Choroid plexus epithelial cell (primary cell): ENCODE measurements at regions not wholly inside any gene's neighbourhood (a gene's known extent, or its start where the extent isn't known, plus 50 kb on each side); places are given as distances from the start of the nearest gene placed in this dataset.
A peak's percentile ranks its signal among the peaks of the same experiment; 100 is the strongest.

Source experiments
- DNase-seq: peaks from one replicate; pipeline ENCODE4 v3.0.0-alpha.2; 2010; ENCODE audit warnings: low read depth
- H3K4me3 ChIP-seq: 2 replicates; pipeline ENCODE4 v1.5.1; 2011; ENCODE audit warnings: low read depth, mild to moderate bottlenecking, control low read depth, low read length, moderate library complexity
- TF ChIP-seq, protein P1 (sequence below): conservative IDR thresholded peaks from 2 replicates; pipeline ENCODE4 v1.5.1; 2011; ENCODE audit warnings: low read depth, mild to moderate bottlenecking, control low read depth, inconsistent platforms, low read length, moderate library complexity

DNA sequence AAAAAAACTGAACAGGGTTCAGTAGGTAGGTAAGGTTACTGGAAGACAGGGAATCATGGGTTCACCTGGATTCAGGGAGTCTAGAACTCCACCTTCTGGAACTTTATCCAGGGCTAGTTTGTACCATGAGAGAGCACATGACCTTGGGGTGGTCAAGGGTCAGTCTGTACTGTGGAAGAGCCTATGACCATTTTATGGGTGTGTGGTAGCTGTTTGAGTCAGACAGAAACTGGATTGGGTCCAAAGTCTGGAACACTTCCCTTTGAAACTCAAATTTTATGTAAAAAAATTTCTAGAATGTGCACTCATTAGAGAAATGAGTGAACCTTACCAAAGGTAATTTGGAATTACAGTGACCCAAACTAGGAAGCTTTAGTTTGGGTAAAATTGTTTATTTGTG is 486.0 kb upstream of the AGTR1 start:
- no peak overlapping the region for H3K4me3 ChIP-seq
- TF ChIP-seq, protein P1, sequence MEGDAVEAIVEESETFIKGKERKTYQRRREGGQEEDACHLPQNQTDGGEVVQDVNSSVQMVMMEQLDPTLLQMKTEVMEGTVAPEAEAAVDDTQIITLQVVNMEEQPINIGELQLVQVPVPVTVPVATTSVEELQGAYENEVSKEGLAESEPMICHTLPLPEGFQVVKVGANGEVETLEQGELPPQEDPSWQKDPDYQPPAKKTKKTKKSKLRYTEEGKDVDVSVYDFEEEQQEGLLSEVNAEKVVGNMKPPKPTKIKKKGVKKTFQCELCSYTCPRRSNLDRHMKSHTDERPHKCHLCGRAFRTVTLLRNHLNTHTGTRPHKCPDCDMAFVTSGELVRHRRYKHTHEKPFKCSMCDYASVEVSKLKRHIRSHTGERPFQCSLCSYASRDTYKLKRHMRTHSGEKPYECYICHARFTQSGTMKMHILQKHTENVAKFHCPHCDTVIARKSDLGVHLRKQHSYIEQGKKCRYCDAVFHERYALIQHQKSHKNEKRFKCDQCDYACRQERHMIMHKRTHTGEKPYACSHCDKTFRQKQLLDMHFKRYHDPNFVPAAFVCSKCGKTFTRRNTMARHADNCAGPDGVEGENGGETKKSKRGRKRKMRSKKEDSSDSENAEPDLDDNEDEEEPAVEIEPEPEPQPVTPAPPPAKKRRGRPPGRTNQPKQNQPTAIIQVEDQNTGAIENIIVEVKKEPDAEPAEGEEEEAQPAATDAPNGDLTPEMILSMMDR = no peak
- peak; percentile 80 for DNase-seq

DNA sequence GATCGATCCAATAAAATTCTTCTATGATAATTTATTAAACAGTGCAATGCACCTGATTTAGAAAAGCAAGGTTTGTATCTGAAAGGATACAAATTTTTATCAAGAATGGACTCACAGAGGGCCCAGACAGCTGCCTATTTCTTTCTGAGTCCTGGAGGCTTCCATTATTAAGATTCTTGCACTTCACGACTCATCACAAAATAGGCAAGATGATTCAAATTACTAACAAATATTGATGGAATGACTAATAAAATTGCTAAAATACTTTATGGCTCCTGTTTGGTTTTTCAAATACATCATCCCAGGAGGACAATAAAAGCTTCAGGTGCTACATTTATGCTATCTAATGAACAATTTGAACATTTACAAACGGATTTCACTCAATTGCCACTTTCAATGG is 483.0 kb upstream of the AGTR1 start:
- DNase-seq = no peak
- H3K4me3 ChIP-seq = no peak overlapping the region
- TF ChIP-seq, protein P1 = no peak

DNA sequence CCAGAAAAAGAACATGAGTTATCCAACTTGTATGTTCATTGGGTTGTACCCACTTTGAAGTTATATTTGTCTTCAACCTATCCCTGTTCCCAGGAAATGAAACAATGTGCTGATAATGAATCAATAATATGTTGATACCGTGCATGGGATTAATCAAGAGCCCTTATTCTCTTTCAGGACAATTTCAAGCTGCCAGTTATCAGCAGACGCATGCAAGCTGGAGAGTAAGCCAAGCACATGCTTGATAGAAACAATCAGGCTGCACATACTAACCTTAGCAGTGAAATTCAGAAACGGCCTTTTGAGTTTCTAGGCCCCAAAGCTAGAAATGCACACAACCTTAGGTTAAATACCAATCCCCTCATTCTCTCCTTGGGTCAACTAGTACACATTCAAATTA is 480.4 kb upstream of the AGTR1 start:
- no peak overlapping the region for H3K4me3 ChIP-seq
- TF ChIP-seq, protein P1 = no peak
- DNase-seq = no peak

DNA sequence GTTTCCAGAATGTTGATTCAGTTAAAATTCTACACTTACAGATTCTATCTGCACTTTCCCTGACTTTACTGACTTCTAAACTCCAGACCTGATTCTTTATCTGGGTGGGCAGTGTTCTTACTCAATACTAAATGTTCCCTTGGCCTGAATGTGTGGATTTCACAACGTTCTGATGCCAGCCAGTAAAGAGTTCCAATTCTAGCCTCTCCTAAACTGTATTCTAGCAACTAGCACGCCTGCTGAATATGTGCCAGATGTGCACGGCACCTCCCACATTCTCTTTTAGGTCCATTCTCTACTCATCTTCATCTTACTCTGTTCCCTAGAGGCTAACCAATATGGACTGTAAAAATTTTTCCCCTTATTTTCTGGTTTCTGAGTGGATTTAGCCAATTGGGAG is 479.5 kb upstream of the AGTR1 start:
- no peak overlapping the region for H3K4me3 ChIP-seq
- TF ChIP-seq, protein P1 = no peak
- no peak for DNase-seq

DNA sequence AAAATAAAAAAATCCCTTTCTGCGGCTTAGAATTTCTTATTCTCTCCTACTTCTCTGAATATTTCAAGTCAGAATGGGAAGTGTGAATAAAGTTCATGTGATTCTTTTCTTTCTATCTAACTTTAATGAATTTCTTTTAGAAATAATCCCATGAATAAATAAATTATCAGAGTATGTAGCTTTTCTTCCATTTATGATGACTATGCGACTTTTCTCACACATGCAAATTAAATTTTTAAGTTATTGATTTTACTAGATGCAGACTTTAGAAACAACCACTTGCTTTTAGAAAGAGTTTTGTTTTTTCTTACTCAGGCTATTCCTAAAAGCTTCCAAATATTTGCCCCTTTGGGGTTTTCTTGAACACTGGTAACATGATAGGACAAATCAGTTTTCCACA is 477.7 kb upstream of the AGTR1 start:
- no peak for DNase-seq
- H3K4me3 ChIP-seq = no peak overlapping the region
- TF ChIP-seq, protein P1 = no peak

DNA sequence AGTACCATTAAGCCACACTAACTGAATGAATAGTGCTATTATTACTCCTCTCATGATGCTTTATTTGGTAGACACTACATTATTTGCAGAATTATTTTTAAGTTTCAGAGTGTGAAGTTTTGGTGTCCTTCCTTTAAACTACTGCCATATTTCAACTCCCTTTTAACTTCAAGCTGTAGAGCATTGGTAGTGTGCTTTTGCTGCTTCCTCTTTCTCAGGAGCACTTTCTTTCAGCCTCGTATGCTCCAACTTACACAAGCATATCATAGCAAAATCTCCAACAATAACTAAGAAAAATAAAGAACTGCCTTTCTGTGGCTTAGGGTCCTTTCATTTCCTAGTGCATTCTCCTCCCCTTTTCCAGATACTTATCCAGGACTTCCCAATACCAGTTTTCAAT is 476.4 kb upstream of the AGTR1 start:
- TF ChIP-seq, protein P1 = no peak
- DNase-seq = no peak
- no peak overlapping the region for H3K4me3 ChIP-seq

DNA sequence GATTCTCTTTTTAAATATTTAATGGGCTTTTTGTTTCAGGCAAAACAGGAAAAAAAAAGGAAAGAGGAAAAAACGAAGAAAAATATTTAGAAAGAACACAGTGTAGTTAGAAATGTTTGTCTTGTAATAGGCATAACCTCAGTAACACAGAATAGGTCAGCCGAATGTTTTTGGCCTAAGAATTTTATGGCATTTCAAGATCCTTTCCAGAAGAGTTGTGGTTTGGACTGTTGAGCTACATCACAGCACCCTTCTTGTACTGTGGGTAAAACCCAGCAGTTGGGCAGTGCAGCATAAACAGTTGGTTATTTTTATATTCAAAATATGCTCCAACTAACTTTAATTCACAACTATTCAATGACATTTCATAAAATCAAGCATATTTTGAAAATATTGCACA is 474.4 kb upstream of the AGTR1 start:
- TF ChIP-seq, protein P1 = no peak
- peak; percentile 68 for DNase-seq
- no peak overlapping the region for H3K4me3 ChIP-seq
